ENCODE measurements at regions not wholly inside any gene's neighbourhood (a gene's known extent, or its start where the extent isn't known, plus 50 kb on each side); places are given as distances from the start of the nearest gene placed in this dataset.
"Not testable (repeated sequence)": the region's sequence is repeated elsewhere in the genome, so short reads cannot be mapped to it uniquely, and the experiment has no call there.

- no peak for FAIRE-seq
These were observed 105.2 kb upstream of the FGF16 start for GRCh38 chrX:77342004-77342403.

GRCh38 chrX:77346859-77347258 is 100.3 kb upstream of the FGF16 start:
- FAIRE-seq = no peak
- no peak for DNase-seq (ENCODE audit: insufficient read length, low spot score)
- TF ChIP-seq CTCF (IDR thresholded peaks at IDR 0.05; ENCODE audit: insufficient read depth, missing control alignments) = no peak

More at GRCh38 chrX:77342004-77342403, 105.2 kb upstream of the FGF16 start:
- no peak for TF ChIP-seq CTCF (IDR thresholded peaks at IDR 0.05; ENCODE audit: insufficient read depth, missing control alignments)
- DNase-seq (ENCODE audit: insufficient read length, low spot score) = no peak

GRCh38 chrX:77347572-77347971 is 99.6 kb upstream of the FGF16 start:
- DNase-seq (ENCODE audit: insufficient read length, low spot score) (no peak), FAIRE-seq (no peak)
- TF ChIP-seq CTCF (IDR thresholded peaks at IDR 0.05; ENCODE audit: insufficient read depth, missing control alignments) = no peak

GRCh38 chrX:77389891-77390290 is 57.3 kb upstream of the FGF16 start:
- DNase-seq (ENCODE audit: insufficient read length, low spot score) = no peak
- TF ChIP-seq CTCF (IDR thresholded peaks at IDR 0.05; ENCODE audit: insufficient read depth, missing control alignments) = no peak
- FAIRE-seq = no peak

- FAIRE-seq; DNase-seq (ENCODE audit: insufficient read length, low spot score): not testable (repeated sequence)
These were observed 56.8 kb upstream of the FGF16 start for GRCh38 chrX:77390365-77390764.

DNA sequence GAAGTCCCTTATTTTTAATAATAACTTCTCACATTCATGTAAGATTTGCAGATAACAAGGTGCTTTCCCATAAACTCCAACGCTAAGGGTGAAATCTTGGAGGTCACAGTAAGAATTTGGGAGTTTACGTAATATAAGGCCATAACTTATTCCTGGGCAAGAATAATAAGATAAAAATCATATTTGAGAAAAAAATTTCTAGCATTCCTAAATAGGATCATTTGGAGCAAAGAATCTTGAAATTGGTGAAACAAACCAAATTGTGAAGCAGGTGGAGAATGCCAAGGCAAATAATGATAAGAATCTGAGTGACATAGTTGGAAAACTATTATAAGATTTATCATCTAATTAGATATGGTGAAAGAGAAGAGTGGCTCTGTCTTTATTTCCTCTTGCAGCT is 50.4 kb upstream of the FGF16 start:
- DNase-seq (ENCODE audit: insufficient read length, low spot score) (no peak), FAIRE-seq (no peak)
- no peak for TF ChIP-seq CTCF (IDR thresholded peaks at IDR 0.05; ENCODE audit: insufficient read depth, missing control alignments)

Measured in D721Med (cell line).